ENCODE measurements at regions not wholly inside any gene's neighbourhood (a gene's known extent, or its start where the extent isn't known, plus 50 kb on each side); places are given as distances from the start of the nearest gene placed in this dataset.
A peak's percentile ranks its signal among the peaks of the same experiment; 100 is the strongest.

GRCh38 chr7:155921804-155922066, 109.5 kb upstream of the SHH start:
- TF ChIP-seq BHLHE40 (IDR thresholded peaks at IDR 0.05; ENCODE audit: borderline replicate concordance) (no peak), ARNT (IDR thresholded peaks at IDR 0.05) (no peak), LEF1 (IDR thresholded peaks at IDR 0.05; ENCODE audit: borderline replicate concordance) (no peak), FOXK2 (IDR thresholded peaks at IDR 0.05) (no peak), PKNOX1 (IDR thresholded peaks at IDR 0.05) (no peak)
- POLR2A ChIA-PET = no interaction called here
- no peak for DNase-seq (ENCODE audit: extremely low spot score)
- CTCF ChIA-PET = no interaction called here

- CTCF ChIA-PET = no interaction called here
- DNase-seq (ENCODE audit: extremely low spot score) = no peak
- TF ChIP-seq ELF4 (IDR thresholded peaks at IDR 0.05) (no peak), HDGF (IDR thresholded peaks at IDR 0.05; ENCODE audit: borderline replicate concordance) (no peak), FOXA1 (IDR thresholded peaks at IDR 0.05) (no peak), L3MBTL2 (conservative IDR thresholded peaks at IDR 0.05) (no peak), BHLHE40 (IDR thresholded peaks at IDR 0.05; ENCODE audit: borderline replicate concordance) (no peak), SP1 (IDR thresholded peaks at IDR 0.05) (no peak)
- POLR2A ChIA-PET = no interaction called here
Measured at GRCh38 chr7:155921086-155921803, 109.0 kb upstream of the SHH start.

- no peak for TF ChIP-seq BHLHE40 (IDR thresholded peaks at IDR 0.05; ENCODE audit: borderline replicate concordance)
- TF ChIP-seq FOXA1 (IDR thresholded peaks at IDR 0.05) = no peak
- no peak for TF ChIP-seq ARNT (IDR thresholded peaks at IDR 0.05)
- no peak for TF ChIP-seq L3MBTL2 (conservative IDR thresholded peaks at IDR 0.05)
- TF ChIP-seq ZNF384 (IDR thresholded peaks at IDR 0.05) = no peak
- no peak for TF ChIP-seq SP1 (IDR thresholded peaks at IDR 0.05)
- no peak for TF ChIP-seq PKNOX1 (IDR thresholded peaks at IDR 0.05)
- TF ChIP-seq CTBP1 (IDR thresholded peaks at IDR 0.05; ENCODE audit: borderline replicate concordance) = no peak
- TF ChIP-seq LEF1 (IDR thresholded peaks at IDR 0.05; ENCODE audit: borderline replicate concordance) = no peak
- no peak for TF ChIP-seq FOXK2 (IDR thresholded peaks at IDR 0.05)
- TF ChIP-seq HDGF (IDR thresholded peaks at IDR 0.05; ENCODE audit: borderline replicate concordance) = no peak
- no peak for TF ChIP-seq FOXM1 (IDR thresholded peaks at IDR 0.05; ENCODE audit: borderline replicate concordance)
- no peak for TF ChIP-seq SUZ12 (IDR thresholded peaks at IDR 0.05)
- TF ChIP-seq NFRKB (IDR thresholded peaks at IDR 0.05) = no peak
- CTCF ChIA-PET = no interaction called here
Measured at GRCh38 chr7:155920068-155920461, 107.8 kb upstream of the SHH start.

GRCh38 chr7:155919391-155920067, 107.3 kb upstream of the SHH start:
- TF ChIP-seq ZNF384 (IDR thresholded peaks at IDR 0.05) (no peak), HDGF (IDR thresholded peaks at IDR 0.05; ENCODE audit: borderline replicate concordance) (no peak), SUZ12 (IDR thresholded peaks at IDR 0.05) (no peak), SP1 (IDR thresholded peaks at IDR 0.05) (no peak), TARDBP (IDR thresholded peaks at IDR 0.05) (no peak), FOXA1 (IDR thresholded peaks at IDR 0.05) (no peak), FOXM1 (IDR thresholded peaks at IDR 0.05; ENCODE audit: borderline replicate concordance) (no peak), NFRKB (IDR thresholded peaks at IDR 0.05) (no peak), LEF1 (IDR thresholded peaks at IDR 0.05; ENCODE audit: borderline replicate concordance) (no peak), BHLHE40 (IDR thresholded peaks at IDR 0.05; ENCODE audit: borderline replicate concordance) (no peak), ARNT (IDR thresholded peaks at IDR 0.05) (no peak), CTBP1 (IDR thresholded peaks at IDR 0.05; ENCODE audit: borderline replicate concordance) (no peak), FOXK2 (IDR thresholded peaks at IDR 0.05) (no peak)
- no peak for DNase-seq (ENCODE audit: extremely low spot score)
- POLR2A ChIA-PET = no interaction called here
- CTCF ChIA-PET = no interaction called here

More at GRCh38 chr7:155920068-155920461, 107.8 kb upstream of the SHH start:
- POLR2A ChIA-PET = no interaction called here
- no peak for DNase-seq (ENCODE audit: extremely low spot score)

- ChIA-PET POLR2A (no interaction called here), CTCF (no interaction called here)
- TF ChIP-seq L3MBTL2 (conservative IDR thresholded peaks at IDR 0.05) (peak; percentile 43; the same call in 1 of the 2 replicates), ZNF384 (IDR thresholded peaks at IDR 0.05) (no peak)
- DNase-seq (ENCODE audit: extremely low spot score) = peak; percentile 37
Measured at GRCh38 chr7:155918720-155919390, 106.6 kb upstream of the SHH start.

GRCh38 chr7:155917836-155918430, 105.7 kb upstream of the SHH start:
- POLR2A ChIA-PET = no interaction called here
- CTCF ChIA-PET = no interaction called here
- TF ChIP-seq ZNF384 (IDR thresholded peaks at IDR 0.05) (no peak), SP1 (IDR thresholded peaks at IDR 0.05) (no peak), ARNT (IDR thresholded peaks at IDR 0.05) (no peak), L3MBTL2 (conservative IDR thresholded peaks at IDR 0.05) (no peak), SUZ12 (IDR thresholded peaks at IDR 0.05) (no peak), PKNOX1 (IDR thresholded peaks at IDR 0.05) (no peak), FOXM1 (IDR thresholded peaks at IDR 0.05; ENCODE audit: borderline replicate concordance) (no peak), CTBP1 (IDR thresholded peaks at IDR 0.05; ENCODE audit: borderline replicate concordance) (no peak), FOXK2 (IDR thresholded peaks at IDR 0.05) (no peak), NFRKB (IDR thresholded peaks at IDR 0.05) (no peak), LEF1 (IDR thresholded peaks at IDR 0.05; ENCODE audit: borderline replicate concordance) (no peak), TARDBP (IDR thresholded peaks at IDR 0.05) (no peak), HDGF (IDR thresholded peaks at IDR 0.05; ENCODE audit: borderline replicate concordance) (no peak), FOXA1 (IDR thresholded peaks at IDR 0.05) (no peak)
- DNase-seq (ENCODE audit: extremely low spot score) = no peak
